Activated CD4-positive, alpha-beta memory T cell treated with anti-CD3 and anti-CD28 coated beads, Interleukin-2, amount 10 ng/mL, durations not matched to agents 7 days and 5 days (primary cell): ENCODE measurements at regions not wholly inside any gene's neighbourhood (a gene's known extent, or its start where the extent isn't known, plus 50 kb on each side); places are given as distances from the start of the nearest gene placed in this dataset.

Experiments used
- CTCF ChIA-PET: fragments of 350-600 bp; sonication (Branson Sonifier 250); formaldehyde crosslinking; loops from one replicate; lab custom pipeline; 2021; ENCODE audit warnings: antibody characterized with exemption, inconsistent platforms; lab: Charles Lee
- POLR2A ChIA-PET: fragments of 350-600 bp; sonication (Branson Sonifier 250); formaldehyde crosslinking; loops from one replicate; lab custom pipeline; 2021; ENCODE audit warnings: antibody characterized with exemption; lab: Charles Lee
- DNase-seq: peaks from one replicate; pipeline ENCODE4 v3.0.0-alpha.2; 2020
- H3K27ac Mint-ChIP-seq: one replicate; pipeline ENCODE4 v1.8.0; 2021; ENCODE audit warnings: mild to moderate bottlenecking, mixed read lengths
- H3K27me3 Mint-ChIP-seq: one replicate; pipeline ENCODE4 v1.8.0; 2021; ENCODE audit warnings: mixed read lengths
- H3K36me3 Mint-ChIP-seq: one replicate; pipeline ENCODE4 v1.8.0; 2021; ENCODE audit warnings: low read depth, mixed read lengths
- H3K4me1 Mint-ChIP-seq: one replicate; pipeline ENCODE4 v1.8.0; 2021; ENCODE audit warnings: mixed read lengths
- H3K4me3 Mint-ChIP-seq: one replicate; pipeline ENCODE4 v1.8.0; 2021; ENCODE audit warnings: mild to moderate bottlenecking, mixed read lengths
- H3K9me3 Mint-ChIP-seq: one replicate; pipeline ENCODE4 v1.8.0; 2021; ENCODE audit warnings: mixed read lengths

GRCh38 chr1:73901738-73902137 is 296.2 kb downstream of the LRRIQ3 start:
- no peak for DNase-seq

GRCh38 chr1:73899311-73899710 is 298.7 kb downstream of the LRRIQ3 start:
- no peaks in the 10 kb centered on the region for H3K36me3 Mint-ChIP-seq
- ChIA-PET POLR2A (no interaction called here), CTCF (no interaction called here)
- H3K27me3 Mint-ChIP-seq: no peaks in the 10 kb centered on the region
- no peak for DNase-seq
- H3K4me1 Mint-ChIP-seq: no peaks in the 10 kb centered on the region
- no peaks in the 10 kb centered on the region for H3K9me3 Mint-ChIP-seq
- no peak overlapping the region for H3K4me3 Mint-ChIP-seq
- H3K27ac Mint-ChIP-seq: no peak overlapping the region

More at GRCh38 chr1:73901738-73902137, 296.2 kb downstream of the LRRIQ3 start:
- no peak overlapping the region for H3K4me3 Mint-ChIP-seq
- H3K9me3 Mint-ChIP-seq: no peaks in the 10 kb centered on the region
- H3K27me3 Mint-ChIP-seq: no peaks in the 10 kb centered on the region
- ChIA-PET POLR2A (no interaction called here), CTCF (no interaction called here)
- H3K36me3 Mint-ChIP-seq: no peaks in the 10 kb centered on the region
- no peak overlapping the region for H3K27ac Mint-ChIP-seq
- no peaks in the 10 kb centered on the region for H3K4me1 Mint-ChIP-seq

- Mint-ChIP-seq H3K4me1 (no peaks in the 10 kb centered on the region), H3K36me3 (no peaks in the 10 kb centered on the region), H3K27ac (no peak overlapping the region), H3K27me3 (no peaks in the 10 kb centered on the region), H3K9me3 (no peaks in the 10 kb centered on the region), H3K4me3 (no peak overlapping the region)
- ChIA-PET POLR2A (no interaction called here), CTCF (no interaction called here)
- DNase-seq: no peak
Observed at GRCh38 chr1:73898540-73898939, 299.4 kb downstream of the LRRIQ3 start.

GRCh38 chr1:73887412-73887811 is 310.6 kb downstream of the LRRIQ3 start:
- Mint-ChIP-seq H3K9me3 (no peaks in the 10 kb centered on the region), H3K36me3 (no peaks in the 10 kb centered on the region), H3K4me1 (no peaks in the 10 kb centered on the region), H3K27me3 (no peaks in the 10 kb centered on the region), H3K4me3 (no peak overlapping the region), H3K27ac (no peak overlapping the region)
- no peak for DNase-seq
- ChIA-PET POLR2A (no interaction called here), CTCF (no interaction called here)

- Mint-ChIP-seq H3K9me3 (no peaks in the 10 kb centered on the region), H3K36me3 (no peaks in the 10 kb centered on the region), H3K4me3 (no peak overlapping the region), H3K27ac (no peak overlapping the region), H3K4me1 (no peaks in the 10 kb centered on the region), H3K27me3 (no peaks in the 10 kb centered on the region)
- DNase-seq: no peak
- ChIA-PET CTCF (no interaction called here), POLR2A (no interaction called here)
Observed at GRCh38 chr1:73886716-73887115, 311.3 kb downstream of the LRRIQ3 start.

- H3K4me1 Mint-ChIP-seq: no peaks in the 10 kb centered on the region
- no peaks in the 10 kb centered on the region for H3K36me3 Mint-ChIP-seq
- no peak overlapping the region for H3K27ac Mint-ChIP-seq
- DNase-seq: no peak
- ChIA-PET CTCF (no interaction called here), POLR2A (no interaction called here)
- H3K27me3 Mint-ChIP-seq: no peaks in the 10 kb centered on the region
- H3K4me3 Mint-ChIP-seq: no peak overlapping the region
- no peaks in the 10 kb centered on the region for H3K9me3 Mint-ChIP-seq
Observed at GRCh38 chr1:73874806-73875205, 323.2 kb downstream of the LRRIQ3 start.

GRCh38 chr1:73868810-73869336 is 329.1 kb downstream of the LRRIQ3 start:
- Mint-ChIP-seq H3K36me3 (no peaks in the 10 kb centered on the region), H3K27me3 (no peaks in the 10 kb centered on the region), H3K4me3 (no peak overlapping the region), H3K9me3 (no peaks in the 10 kb centered on the region), H3K4me1 (no peaks in the 10 kb centered on the region), H3K27ac (no peak overlapping the region)
- POLR2A ChIA-PET: no interaction called here
- no peak for DNase-seq
- CTCF ChIA-PET: no interaction called here

- CTCF ChIA-PET: no interaction called here
- Mint-ChIP-seq H3K4me1 (no peaks in the 10 kb centered on the region), H3K27me3 (no peaks in the 10 kb centered on the region), H3K36me3 (no peaks in the 10 kb centered on the region), H3K4me3 (no peak overlapping the region), H3K9me3 (no peaks in the 10 kb centered on the region), H3K27ac (no peak overlapping the region)
- POLR2A ChIA-PET: no interaction called here
- DNase-seq: no peak
Observed at GRCh38 chr1:73862355-73862754, 335.6 kb downstream of the LRRIQ3 start.

- no peaks in the 10 kb centered on the region for H3K36me3 Mint-ChIP-seq
- no peak for DNase-seq
- no peak overlapping the region for H3K27ac Mint-ChIP-seq
- CTCF ChIA-PET: no interaction called here
- H3K4me1 Mint-ChIP-seq: no peaks in the 10 kb centered on the region
- no peaks in the 10 kb centered on the region for H3K9me3 Mint-ChIP-seq
- H3K27me3 Mint-ChIP-seq: no peaks in the 10 kb centered on the region
- POLR2A ChIA-PET: no interaction called here
- no peak overlapping the region for H3K4me3 Mint-ChIP-seq
Observed at GRCh38 chr1:73860421-73860950, 337.5 kb downstream of the LRRIQ3 start.

- no peaks in the 10 kb centered on the region for H3K4me1 Mint-ChIP-seq
- H3K27ac Mint-ChIP-seq: no peak overlapping the region
- ChIA-PET CTCF (no interaction called here), POLR2A (no interaction called here)
- no peaks in the 10 kb centered on the region for H3K36me3 Mint-ChIP-seq
- no peaks in the 10 kb centered on the region for H3K9me3 Mint-ChIP-seq
- no peak for DNase-seq
- H3K27me3 Mint-ChIP-seq: no peaks in the 10 kb centered on the region
- no peak overlapping the region for H3K4me3 Mint-ChIP-seq
Observed at GRCh38 chr1:73859227-73859626, 338.7 kb downstream of the LRRIQ3 start.

- no peaks in the 10 kb centered on the region for H3K9me3 Mint-ChIP-seq
- ChIA-PET POLR2A (no interaction called here), CTCF (interaction anchor here (0.7 kb wide), 1 partner anchor 419 kb away, joined by 3 read pairs; no protein-coding TSS in a partner anchor)
- H3K4me3 Mint-ChIP-seq: no peak overlapping the region
- no peak overlapping the region for H3K27ac Mint-ChIP-seq
- DNase-seq: no peak
- no peaks in the 10 kb centered on the region for H3K4me1 Mint-ChIP-seq
- H3K36me3 Mint-ChIP-seq: no peaks in the 10 kb centered on the region
- no peaks in the 10 kb centered on the region for H3K27me3 Mint-ChIP-seq
Observed at GRCh38 chr1:73854527-73854926, 343.4 kb downstream of the LRRIQ3 start.

- POLR2A ChIA-PET: no interaction called here
- Mint-ChIP-seq H3K27ac (no peak overlapping the region), H3K4me3 (no peak overlapping the region)
Observed at GRCh38 chr1:73842436-73842835, 355.5 kb downstream of the LRRIQ3 start.

GRCh38 chr1:73839922-73840321 is 358.1 kb downstream of the LRRIQ3 start:
- DNase-seq: no peak
- Mint-ChIP-seq H3K9me3 (no peaks in the 10 kb centered on the region), H3K27me3 (no peaks in the 10 kb centered on the region), H3K4me1 (no peaks in the 10 kb centered on the region), H3K27ac (no peak overlapping the region), H3K36me3 (no peaks in the 10 kb centered on the region), H3K4me3 (no peak overlapping the region)
- ChIA-PET POLR2A (no interaction called here), CTCF (no interaction called here)

More at GRCh38 chr1:73842436-73842835, 355.5 kb downstream of the LRRIQ3 start:
- Mint-ChIP-seq H3K4me1 (no peaks in the 10 kb centered on the region), H3K27me3 (no peaks in the 10 kb centered on the region), H3K36me3 (no peaks in the 10 kb centered on the region), H3K9me3 (no peaks in the 10 kb centered on the region)
- CTCF ChIA-PET: no interaction called here
- no peak for DNase-seq
